Sigmoid colon (tissue), 4 donors: ENCODE measurements at regions not wholly inside any gene's neighbourhood (a gene's known extent, or its start where the extent isn't known, plus 50 kb on each side); places are given as distances from the start of the nearest gene placed in this dataset.

Experiments
- POLR2A ChIP-seq, 2 donors: fragments of 450-650 bp; IDR thresholded peaks; one replicate each; pipeline ENCODE4 v1.6.1; 2016; ENCODE audit warnings: antibody characterized with exemption in 2 of 2, mild to moderate bottlenecking in 2 of 2, moderate library complexity in 2 of 2
- POLR2AphosphoS5 ChIP-seq, 4 donors: sonication (generic); formaldehyde crosslinking; IDR thresholded peaks; one replicate each; pipeline ENCODE4 v1.6.1; 2017; ENCODE audit warnings: antibody characterized with exemption in 4 of 4
- TF ChIP-seq, protein P1 (sequence below), 4 experiments: fragments of 450-650 bp in 3 of 4; fragments of 200-600 bp in 1 of 4; IDR thresholded peaks; one replicate each; pipeline ENCODE4 v1.5.1; 2016 to 2019; ENCODE audit warnings: antibody characterized with exemption in 4 of 4, mild to moderate bottlenecking in 3 of 4, moderate library complexity in 2 of 4

DNA sequence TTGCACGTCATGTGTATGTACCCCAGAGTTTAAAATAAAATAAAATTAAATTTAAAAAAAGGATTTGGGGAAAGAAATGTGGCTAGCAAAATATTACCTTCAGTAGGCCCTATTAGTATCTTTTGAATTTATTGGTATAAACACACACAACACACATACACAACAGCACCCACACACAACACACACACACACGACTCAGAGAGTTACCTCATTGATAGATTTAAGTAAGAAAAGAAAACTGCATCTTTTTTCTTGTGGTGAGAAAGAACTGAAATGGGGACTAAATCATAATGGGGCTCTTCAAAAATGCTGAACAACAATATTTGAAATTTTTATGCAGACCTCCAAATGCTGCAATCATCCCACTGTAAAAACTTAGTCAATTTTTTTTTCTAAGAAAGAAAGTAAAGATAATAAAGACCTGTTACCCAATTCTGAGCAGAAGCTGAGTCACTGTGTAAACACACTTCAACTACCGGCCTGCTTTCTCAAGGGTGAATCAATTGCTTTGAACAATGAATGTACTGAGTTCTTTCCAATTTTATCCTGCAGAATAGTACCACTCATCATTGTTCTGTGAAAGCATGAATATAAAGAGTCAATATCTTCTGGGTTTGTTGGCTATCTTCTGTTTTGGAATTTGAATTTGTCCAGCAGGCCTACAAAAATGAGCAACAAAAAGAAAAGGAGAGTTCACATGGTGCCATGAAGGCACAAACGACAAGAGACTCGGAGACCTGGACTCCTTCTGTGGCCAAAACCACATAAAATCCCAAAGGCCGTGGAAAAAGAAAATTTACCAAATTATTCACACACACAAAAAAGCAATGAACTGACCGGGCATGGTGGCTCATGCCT is 57.9 kb upstream of the CCNG1 start:
- TF ChIP-seq, protein P1, sequence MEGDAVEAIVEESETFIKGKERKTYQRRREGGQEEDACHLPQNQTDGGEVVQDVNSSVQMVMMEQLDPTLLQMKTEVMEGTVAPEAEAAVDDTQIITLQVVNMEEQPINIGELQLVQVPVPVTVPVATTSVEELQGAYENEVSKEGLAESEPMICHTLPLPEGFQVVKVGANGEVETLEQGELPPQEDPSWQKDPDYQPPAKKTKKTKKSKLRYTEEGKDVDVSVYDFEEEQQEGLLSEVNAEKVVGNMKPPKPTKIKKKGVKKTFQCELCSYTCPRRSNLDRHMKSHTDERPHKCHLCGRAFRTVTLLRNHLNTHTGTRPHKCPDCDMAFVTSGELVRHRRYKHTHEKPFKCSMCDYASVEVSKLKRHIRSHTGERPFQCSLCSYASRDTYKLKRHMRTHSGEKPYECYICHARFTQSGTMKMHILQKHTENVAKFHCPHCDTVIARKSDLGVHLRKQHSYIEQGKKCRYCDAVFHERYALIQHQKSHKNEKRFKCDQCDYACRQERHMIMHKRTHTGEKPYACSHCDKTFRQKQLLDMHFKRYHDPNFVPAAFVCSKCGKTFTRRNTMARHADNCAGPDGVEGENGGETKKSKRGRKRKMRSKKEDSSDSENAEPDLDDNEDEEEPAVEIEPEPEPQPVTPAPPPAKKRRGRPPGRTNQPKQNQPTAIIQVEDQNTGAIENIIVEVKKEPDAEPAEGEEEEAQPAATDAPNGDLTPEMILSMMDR (IDR thresholded peaks at IDR 0.05) = no peak
- TF ChIP-seq POLR2A (IDR thresholded peaks at IDR 0.05) = no peak
- no peak for TF ChIP-seq POLR2AphosphoS5 (IDR thresholded peaks at IDR 0.05)
